ENCODE measurements at regions not wholly inside any gene's neighbourhood (a gene's known extent, or its start where the extent isn't known, plus 50 kb on each side); places are given as distances from the start of the nearest gene placed in this dataset.

DNA sequence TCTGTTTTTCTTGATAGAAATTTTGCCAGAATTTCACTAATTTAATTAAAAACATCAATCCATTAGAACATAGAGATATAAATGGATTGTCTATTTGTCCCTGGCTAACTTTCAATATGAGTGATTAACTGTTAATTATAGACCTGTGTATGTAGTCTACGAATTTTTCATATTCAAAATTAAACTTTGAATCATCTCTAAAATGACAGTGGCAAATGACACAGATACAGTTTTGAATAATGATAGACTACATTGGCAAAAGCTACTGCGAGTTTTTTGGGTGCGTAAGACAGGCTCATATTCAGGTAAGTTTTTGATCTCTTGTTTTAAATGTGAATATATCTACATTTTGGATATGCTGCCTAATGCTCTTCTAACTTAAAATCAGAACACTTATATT lies 86.0 kb upstream of the TBC1D5 start:
- TF ChIP-seq POLR2AphosphoS5 (IDR thresholded peaks at IDR 0.05; ENCODE audit: low read depth) (no peak), EZH2 (IDR thresholded peaks at IDR 0.05; ENCODE audit: low read depth, unreplicated experiment) (no peak), EZH2phosphoT487 (IDR thresholded peaks at IDR 0.05; ENCODE audit: unreplicated experiment) (no peak), ZNF114 (CRISPR knock-in tag; IDR thresholded peaks at IDR 0.05) (no peak), JUNB (IDR thresholded peaks at IDR 0.05; ENCODE audit: unreplicated experiment) (no peak), CREB1 (CRISPR knock-in tag; IDR thresholded peaks at IDR 0.05; ENCODE audit: low read depth) (no peak), STAT1 (IDR thresholded peaks at IDR 0.05; ENCODE audit: unreplicated experiment) (no peak), NANOG (IDR thresholded peaks at IDR 0.05; ENCODE audit: borderline replicate concordance) (no peak)
- TF ChIP-seq, protein P1, sequence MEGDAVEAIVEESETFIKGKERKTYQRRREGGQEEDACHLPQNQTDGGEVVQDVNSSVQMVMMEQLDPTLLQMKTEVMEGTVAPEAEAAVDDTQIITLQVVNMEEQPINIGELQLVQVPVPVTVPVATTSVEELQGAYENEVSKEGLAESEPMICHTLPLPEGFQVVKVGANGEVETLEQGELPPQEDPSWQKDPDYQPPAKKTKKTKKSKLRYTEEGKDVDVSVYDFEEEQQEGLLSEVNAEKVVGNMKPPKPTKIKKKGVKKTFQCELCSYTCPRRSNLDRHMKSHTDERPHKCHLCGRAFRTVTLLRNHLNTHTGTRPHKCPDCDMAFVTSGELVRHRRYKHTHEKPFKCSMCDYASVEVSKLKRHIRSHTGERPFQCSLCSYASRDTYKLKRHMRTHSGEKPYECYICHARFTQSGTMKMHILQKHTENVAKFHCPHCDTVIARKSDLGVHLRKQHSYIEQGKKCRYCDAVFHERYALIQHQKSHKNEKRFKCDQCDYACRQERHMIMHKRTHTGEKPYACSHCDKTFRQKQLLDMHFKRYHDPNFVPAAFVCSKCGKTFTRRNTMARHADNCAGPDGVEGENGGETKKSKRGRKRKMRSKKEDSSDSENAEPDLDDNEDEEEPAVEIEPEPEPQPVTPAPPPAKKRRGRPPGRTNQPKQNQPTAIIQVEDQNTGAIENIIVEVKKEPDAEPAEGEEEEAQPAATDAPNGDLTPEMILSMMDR (conservative IDR thresholded peaks at IDR 0.05; ENCODE audit: low read depth in 2 of 2): no peak
- TF ChIP-seq, protein P2, sequence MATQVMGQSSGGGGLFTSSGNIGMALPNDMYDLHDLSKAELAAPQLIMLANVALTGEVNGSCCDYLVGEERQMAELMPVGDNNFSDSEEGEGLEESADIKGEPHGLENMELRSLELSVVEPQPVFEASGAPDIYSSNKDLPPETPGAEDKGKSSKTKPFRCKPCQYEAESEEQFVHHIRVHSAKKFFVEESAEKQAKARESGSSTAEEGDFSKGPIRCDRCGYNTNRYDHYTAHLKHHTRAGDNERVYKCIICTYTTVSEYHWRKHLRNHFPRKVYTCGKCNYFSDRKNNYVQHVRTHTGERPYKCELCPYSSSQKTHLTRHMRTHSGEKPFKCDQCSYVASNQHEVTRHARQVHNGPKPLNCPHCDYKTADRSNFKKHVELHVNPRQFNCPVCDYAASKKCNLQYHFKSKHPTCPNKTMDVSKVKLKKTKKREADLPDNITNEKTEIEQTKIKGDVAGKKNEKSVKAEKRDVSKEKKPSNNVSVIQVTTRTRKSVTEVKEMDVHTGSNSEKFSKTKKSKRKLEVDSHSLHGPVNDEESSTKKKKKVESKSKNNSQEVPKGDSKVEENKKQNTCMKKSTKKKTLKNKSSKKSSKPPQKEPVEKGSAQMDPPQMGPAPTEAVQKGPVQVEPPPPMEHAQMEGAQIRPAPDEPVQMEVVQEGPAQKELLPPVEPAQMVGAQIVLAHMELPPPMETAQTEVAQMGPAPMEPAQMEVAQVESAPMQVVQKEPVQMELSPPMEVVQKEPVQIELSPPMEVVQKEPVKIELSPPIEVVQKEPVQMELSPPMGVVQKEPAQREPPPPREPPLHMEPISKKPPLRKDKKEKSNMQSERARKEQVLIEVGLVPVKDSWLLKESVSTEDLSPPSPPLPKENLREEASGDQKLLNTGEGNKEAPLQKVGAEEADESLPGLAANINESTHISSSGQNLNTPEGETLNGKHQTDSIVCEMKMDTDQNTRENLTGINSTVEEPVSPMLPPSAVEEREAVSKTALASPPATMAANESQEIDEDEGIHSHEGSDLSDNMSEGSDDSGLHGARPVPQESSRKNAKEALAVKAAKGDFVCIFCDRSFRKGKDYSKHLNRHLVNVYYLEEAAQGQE (IDR thresholded peaks at IDR 0.05; ENCODE audit: unreplicated experiment): no peak
- TF ChIP-seq, protein P3, sequence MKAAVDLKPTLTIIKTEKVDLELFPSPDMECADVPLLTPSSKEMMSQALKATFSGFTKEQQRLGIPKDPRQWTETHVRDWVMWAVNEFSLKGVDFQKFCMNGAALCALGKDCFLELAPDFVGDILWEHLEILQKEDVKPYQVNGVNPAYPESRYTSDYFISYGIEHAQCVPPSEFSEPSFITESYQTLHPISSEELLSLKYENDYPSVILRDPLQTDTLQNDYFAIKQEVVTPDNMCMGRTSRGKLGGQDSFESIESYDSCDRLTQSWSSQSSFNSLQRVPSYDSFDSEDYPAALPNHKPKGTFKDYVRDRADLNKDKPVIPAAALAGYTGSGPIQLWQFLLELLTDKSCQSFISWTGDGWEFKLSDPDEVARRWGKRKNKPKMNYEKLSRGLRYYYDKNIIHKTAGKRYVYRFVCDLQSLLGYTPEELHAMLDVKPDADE (IDR thresholded peaks at IDR 0.05): no peak
